Suppressor macrophage treated with lipopolysaccharide for 4 hours (primary cell): ENCODE measurements at regions not wholly inside any gene's neighbourhood (a gene's known extent, or its start where the extent isn't known, plus 50 kb on each side); places are given as distances from the start of the nearest gene placed in this dataset.
"Not testable (repeated sequence)": the region's sequence is repeated elsewhere in the genome, so short reads cannot be mapped to it uniquely, and the experiment has no call there.

Experiments
- DNase-seq: peaks from one replicate; pipeline ENCODE4 v3.0.0-alpha.2; 2020

DNA sequence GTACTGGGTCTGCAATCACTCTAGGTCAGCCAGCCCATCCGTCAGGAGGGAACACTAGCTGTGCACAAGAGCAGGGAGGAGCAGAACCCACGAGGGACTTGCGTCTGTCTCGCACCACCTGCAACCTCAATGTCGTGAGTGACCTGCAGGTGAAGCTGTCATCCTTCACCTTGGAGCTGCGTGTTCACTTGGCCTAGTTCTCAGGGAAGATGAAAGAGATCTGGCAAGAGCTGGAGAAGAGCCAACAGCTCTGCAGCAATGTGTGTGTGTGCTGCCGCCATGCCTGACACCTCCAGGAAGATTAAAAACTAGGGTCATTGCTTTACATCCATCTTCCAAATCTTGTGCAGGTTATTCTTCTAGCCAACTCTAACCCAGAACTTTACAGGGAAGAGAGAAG, 117.6 kb upstream of the MRI1 start:
- no peak for DNase-seq

DNA sequence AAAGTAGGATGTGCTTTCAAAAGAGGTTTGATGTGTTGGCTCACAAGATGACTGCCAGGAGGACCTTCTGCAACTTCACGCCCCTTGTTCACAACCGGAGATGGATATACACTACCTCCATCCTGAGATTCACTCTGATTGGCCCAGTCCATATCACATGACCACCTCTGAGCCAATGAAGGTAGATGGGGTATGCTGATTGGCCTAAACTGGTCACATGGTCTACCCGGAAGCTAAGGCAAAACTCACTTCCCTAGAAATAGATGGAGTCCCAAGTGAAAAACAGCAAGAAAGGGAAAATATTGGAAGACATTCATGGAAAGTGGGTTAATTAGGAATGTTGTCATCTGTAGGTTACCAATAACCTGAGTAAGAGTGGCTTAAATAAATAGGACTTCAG, 119.7 kb upstream of the MRI1 start:
- no peak for DNase-seq

DNA sequence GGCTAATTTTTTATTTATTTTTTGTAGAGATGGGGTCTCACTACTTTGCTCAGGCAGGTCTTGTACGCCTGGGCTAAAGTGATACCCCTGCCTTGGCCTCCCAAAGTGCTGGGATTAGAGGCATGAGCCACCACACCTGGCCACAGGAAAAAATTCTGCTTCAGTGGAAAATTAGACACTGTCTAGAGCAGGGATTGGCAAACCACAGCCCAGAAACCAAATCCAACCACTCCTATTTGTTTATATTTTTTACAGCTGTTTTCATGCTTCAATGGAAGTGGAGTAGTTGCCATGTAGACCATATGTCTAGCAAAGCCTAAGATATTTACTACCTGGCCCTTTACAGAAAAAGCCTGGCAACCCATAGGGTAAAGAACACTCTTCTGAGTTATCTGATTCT, 123.7 kb upstream of the MRI1 start:
- no peak for DNase-seq

DNA sequence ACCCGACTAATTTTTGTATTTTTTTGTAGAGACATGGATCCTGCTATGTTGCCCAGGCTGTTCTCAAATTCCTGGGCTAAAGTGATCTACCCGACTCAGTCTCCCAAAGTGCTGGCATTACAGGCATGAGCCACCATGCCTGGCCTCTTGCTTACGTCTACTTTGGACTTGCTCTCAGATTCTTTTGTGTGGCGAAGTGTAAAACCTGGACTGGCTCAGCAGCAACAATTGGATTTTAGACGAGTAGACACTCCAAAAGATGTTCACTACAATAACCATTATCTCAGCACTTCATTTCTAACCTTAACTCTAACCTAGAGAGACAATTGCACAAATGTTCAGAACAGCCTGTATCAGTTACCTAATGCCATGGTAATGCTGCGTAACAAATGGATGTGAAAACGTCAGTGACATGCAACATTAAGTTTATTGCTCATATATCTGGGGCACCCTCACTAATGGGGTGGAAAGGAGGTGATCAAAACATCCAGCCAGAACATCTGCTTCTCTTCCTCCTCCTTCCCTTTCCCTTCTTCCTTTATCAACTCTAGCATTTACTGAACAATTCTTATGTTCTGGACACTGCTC, 124.9 kb upstream of the MRI1 start:
- DNase-seq: no peak

DNA sequence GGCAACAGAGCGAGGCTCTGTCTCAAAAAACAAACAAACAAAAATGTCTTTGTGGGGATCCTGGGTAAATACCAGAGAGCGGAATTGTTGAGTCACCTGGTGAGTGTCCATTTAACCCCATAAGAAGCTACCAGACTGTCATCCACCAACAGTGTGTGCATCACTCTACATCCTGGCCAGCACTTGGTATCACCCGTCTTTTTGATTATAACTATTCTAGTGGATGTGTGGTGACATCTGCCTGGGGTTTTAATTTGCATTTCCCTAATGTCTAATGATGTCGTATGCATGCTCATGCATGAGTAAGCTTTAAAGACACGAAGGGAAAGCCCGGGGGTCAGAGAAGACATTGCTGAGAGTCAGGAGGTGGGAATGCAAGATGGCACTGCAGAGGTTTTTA, 126.7 kb upstream of the MRI1 start:
- DNase-seq: peak; percentile 42

DNA sequence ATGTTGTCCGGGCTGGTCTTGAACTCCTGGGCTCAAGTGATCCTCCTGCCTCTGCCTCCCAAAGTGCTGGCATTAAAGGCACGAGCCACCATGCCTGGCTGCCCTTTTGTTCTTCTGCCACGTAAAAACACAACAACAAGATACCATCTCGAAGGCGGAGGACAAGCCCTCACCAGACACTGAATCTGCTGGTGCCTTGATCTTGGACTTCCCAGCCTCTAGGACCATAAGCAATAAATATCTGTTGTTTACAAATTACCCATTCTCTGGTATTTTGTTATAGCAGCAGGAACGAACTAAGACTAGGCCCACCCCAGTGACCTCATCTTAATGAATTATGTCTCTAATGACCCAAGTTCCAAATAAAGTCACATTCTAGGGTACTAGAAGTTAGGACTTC, 128.4 kb upstream of the CACNA1A start:
- DNase-seq: no peak

DNA sequence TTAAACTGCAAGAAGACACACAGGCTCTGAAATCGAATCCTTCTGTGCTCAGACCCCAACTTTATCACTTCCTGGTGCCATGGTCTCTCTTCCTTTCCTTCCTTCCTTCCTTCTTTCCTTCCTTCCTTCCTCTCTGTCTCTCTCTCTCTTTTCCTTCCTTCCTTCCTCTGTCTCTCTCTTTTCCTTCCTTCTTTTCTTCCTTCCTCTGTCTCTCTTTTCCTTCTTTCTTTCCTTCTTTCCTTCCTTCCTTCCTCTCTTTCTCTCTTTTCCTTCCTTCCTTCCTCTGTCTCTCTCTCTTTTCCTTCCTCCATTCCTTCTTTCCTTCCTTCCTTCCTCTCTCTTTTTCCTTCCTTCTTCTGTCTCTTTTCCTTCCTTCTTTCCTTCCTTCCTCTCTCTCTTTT, 127.2 kb upstream of the CACNA1A start:
- DNase-seq: no peak

DNA sequence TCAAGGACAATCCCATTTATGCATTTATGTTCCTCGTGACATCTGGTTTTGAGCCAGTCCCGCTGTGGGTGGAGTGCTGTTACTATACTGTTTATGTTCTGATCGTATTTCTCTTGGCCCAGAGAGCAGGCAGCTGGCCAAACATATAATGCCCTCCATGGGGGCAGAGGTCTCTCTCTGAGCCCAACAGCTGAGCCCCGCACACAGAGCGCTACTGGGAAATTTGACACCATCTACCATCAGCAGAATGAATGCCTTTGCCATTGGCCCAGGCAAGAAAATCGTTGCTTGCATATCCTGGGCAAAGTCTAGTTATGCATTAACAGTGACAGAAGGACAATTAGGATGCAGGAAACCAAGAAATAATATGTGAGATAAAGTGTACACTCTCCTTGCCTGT, 126.8 kb upstream of the CACNA1A start:
- no peak for DNase-seq

DNA sequence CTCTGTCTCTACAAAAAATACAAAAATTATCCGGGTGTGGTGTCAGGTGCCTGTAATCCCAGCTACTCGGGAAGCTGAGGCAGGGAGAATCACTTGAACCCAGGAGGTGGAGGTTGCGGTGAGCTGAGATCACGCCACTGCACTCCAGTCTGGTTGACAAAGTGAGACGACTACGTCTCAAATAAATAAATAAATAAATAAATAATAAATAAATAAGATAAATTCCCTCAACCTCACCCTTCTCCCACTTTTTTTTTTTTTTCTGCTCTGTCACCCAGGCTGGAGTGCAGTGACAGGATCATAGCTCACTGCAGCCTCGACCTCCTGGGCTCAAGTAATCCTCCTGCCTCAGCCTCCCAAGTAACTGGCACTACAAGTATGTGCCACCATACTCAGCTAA, 125.9 kb upstream of the CACNA1A start:
- not testable (repeated sequence) for DNase-seq

DNA sequence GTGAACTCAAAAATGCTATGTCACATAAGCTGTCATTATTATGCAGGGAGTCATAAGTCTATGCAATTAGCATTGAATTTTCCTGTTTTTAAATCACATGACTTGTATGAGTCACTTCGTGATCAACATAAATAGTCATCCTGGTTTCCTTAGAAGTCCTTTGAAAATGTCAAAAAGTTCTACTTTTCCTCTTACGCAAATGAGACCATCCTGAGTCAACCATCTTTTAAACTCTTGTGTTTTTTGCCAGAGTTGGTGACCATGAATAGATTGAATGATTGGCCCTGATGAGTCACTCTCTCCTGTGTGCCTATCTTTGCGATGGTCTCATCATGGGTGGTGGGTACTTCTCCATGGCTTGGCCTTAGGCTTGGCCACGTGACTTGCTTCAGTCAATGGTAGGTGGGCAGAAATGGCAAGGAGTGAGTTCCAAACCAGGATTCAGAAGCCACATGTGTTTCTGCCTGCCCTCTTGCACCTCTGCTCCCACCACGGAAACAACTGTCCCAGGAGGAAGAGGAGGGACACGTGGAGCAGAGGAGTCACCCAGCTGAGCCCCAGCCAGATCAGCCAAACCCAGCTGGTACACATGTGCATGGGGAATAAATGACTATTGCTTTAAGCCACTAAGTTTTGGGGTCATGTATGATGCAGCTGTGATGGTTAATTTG, 123.5 kb upstream of the CACNA1A start:
- DNase-seq: peak; percentile 73

DNA sequence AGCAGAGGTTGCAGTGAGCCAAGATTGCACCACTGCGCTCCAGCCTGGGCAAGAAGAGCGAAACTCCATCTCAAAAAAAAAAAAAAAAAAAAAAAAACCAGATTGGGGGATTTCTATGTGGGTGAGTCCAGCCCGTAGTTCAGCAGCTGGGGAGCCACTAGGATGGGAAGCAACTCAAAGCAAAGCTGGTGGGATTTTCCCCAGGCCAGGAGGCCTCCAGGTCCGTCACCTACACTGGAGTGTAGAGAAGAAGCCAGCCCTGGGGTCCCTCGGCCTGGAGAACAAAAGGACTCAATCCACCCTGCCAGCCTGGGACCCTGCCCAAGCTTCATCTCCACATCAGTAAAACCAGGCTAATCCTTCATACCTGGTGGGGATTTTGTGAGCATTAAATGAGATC, 121.3 kb upstream of the CACNA1A start:
- no peak for DNase-seq

DNA sequence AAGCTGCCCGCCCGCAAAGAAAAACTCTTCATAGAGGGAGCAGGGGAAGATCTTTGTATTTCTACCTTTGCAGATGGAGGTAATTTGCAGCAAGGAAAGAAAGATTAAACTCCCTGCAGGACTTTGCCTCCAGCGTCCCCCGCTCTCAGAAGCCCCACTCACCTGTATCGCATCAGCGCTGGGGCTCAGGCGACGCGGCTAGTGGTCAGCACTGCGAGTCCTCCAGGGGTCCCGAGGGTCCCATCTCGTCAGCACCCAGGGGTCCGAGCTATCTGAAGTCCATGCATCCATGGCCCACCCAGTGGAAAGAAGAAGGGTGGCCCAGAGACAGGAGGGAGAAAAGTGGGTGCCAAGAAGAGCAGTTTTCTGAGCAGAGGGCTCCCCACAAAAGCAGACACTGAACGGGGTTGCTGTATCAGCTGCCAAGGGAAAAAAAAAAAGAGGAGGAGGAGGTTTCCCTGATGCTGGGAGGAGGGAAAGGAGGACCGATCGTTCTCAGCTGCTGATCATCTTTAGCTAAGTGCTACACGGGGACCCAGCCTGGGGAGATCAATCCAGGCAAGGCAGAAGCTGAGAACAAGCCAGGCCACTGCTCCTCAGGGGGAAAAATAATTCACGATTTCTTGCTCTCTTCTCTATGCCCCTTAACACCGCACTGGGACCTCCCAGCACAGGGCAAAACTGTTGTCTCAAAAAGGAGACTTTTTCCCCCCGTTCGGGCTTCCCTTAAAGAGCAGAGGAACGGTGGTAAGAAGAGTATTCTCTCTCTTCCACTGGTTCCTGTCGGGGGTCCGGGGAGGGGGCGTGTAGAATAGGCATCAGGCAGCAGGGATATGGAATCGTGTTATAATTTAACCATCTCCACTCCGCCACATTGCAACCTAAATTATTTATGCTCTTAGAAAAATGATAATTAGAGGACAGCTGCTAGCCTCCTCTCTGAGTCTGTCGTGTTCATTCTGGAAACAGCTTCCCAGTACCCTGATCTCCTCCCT, 117.7 kb upstream of the CACNA1A start:
- no peak for DNase-seq

DNA sequence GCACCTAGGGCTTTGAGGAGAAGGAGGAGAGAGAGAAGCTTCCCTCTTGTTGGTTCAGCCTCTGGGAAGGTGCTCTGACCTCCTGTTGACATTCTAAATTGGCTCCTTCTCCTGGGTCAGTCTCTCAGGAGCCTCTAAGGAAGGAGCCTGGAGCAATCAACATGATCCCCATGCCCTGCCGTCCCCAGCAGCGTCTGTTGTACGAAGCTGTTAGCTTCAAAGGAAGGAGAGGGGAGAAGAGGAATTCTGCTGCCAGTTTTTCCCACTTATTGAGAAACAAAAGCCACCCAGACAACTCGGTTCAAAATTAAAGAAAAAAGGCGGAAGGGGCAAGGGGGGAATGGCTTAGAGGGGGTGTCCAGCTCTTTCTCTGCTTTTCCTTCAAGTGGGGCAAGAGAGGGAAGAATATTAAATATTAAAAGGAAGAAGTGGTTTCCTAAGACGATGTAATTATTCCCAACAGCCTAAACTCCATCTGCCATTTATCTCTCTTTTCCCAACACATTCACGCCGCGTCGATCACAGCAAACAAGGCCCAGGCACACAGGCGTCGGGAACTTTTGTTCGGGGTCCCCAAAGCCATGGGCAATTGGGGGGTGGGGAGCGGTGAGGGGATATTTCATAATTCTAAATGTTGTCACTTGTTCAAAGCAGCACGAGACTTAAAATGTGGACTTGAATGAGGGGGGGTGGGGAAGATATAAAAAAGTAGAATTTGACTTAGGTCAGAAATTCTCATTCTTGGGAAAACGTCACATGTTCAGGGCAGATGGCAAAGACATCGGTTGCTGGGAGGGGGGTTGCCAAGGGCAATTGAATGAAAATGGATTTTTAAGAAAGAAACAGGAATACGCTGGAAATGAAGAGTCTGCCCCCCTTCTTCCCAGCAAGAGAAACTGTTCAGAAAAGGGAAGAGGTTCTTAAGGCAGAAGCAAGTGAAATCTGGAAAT, 116.8 kb upstream of the CACNA1A start:
- DNase-seq: no peak

DNA sequence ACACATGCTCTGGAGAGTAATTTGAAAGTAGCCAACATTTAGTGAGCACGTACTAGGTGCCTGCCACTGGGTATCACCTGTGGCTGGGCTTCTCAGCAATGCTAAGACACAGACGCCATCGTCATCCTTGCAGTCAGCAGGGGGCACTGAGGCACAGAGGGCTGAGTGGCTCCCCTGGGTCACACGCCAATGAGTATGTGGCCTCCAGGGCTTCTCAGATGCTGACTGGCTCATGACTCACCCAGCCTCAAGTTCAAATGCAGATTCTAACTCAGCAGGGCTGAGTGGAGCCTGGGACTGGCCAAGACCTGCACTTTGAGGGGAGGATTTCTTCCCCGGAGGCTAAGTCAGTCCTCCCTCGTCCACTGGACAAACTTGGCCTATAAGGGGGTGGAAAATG, 115.1 kb upstream of the CACNA1A start:
- DNase-seq: peak; percentile 46

DNA sequence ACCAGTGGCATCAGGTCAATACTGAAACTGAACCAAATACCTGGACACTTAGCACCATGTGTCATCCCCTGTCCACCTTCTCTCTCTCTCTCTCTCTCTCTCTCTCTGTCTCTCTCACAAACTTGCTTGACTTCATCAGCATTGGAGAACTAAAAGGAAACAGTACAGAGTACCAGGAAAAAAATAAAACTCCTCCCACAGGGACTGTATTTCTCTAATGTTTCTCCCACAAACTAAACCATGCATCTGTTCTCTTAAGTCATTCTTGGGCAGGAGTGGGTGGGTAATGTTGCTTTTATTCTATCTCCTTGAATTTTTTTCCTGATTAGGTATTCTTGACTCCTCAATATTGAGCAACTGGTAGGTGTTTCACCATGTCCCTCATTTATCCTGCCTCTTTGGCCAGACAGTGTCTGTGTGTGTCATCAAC, 112.9 kb upstream of the CACNA1A start:
- no peak for DNase-seq

DNA sequence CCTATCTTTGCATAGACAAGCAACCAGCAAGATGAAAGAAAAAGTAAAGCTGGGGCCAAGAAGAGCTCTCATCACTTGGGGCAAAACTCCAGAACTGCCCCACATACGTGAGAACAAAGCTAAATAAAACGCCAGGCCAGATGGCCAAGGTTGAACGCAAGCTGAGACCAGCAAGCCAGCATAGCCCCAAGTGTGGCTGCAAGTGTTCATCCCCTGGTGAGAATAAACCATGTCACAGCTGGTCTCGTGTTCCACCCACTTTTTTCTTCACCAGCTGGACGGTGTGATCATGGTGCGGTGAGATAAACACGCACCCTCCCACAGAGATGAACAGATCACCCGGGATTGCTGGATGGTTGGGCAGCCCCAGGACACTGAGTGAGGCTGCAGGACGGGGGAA, 109.6 kb upstream of the CACNA1A start:
- DNase-seq: no peak

DNA sequence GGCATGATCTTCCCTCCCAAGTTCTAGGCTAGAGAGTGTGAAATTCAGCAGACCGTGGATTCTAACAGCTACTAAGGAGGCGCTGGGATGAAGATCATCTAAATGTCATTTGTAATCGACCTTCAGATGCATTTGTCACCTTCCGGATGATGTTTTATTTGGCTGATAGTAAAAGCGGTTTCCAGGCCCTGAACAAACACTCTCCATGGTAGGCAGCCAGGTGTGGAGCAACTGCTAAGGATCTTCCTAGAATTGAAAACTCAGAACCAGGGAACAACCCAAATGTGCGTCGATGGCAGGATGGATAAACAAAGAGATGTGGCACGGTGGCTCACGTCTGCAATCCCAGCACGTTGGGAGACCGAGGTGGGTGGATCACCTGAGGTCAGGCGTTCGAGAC, 107.2 kb upstream of the CACNA1A start:
- no peak for DNase-seq

DNA sequence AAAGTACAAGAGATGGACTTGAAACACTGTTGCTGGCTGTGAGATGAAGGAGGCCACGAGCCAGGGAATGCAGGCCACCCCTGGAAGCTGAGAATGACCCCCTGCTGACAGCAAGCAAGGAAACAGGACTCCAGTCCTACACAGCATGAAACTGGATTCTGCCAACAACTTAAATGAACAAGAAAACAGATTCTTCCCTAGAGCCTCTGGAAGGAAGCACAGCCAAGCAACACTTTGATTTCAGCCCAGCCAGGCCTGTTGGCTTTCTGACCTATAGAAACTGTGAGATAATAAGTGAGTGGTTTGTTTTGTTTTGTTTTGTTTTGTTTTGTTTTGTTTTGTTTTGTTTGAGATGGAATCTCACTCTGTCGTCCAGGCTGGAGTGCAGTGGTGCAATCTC, 105.3 kb upstream of the CACNA1A start:
- no peak for DNase-seq

DNA sequence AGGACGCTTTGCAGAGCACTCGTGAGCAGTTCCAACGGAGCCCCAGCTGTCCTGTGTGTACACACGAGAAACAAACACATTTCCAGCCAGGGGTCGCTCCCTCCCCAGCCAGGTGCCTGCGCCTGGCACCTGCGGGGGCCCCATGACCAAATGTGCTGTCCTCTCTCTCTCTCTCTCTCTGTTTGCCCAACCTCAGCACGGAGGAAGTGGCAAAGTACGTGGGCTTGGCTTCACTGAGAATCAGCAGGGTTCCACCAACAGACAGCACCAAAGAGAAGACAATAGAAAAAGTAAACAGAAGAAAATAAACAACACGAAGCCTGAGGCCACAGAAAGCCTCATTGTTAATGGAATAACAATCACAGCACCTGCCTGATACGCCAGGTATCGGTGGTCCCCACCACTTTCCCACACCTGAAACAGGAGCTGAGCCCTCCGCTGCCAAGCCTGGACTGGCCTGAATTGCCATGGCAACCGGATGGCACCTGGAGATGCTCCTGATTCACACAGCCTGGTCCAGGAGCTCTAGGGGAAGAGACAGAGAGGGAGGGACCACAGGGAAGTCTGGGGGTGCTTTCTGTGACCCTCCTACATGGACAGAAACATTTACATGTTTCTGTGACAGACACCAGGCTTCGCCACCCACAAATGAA, 103.9 kb upstream of the CACNA1A start:
- DNase-seq: no peak

DNA sequence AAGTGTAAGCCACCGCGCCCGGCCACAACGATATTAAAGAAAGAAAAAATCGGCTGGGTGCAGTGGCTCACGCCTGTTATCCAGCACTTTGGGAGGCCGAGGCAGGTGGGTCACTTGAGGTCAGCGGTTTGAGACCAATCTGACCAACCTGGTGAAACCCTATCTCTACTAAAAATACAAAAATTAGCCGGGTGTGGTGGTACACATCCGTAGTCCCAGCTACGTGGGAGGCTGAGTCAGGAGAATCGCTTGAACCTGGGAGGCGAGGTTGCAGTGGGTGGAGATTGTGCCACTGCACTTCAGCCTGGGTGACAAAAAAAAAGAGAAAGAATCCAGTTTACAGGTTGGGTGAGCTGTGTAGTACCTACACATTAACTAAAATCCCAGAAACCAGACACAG, 99.9 kb upstream of the CACNA1A start:
- DNase-seq: no peak

DNA sequence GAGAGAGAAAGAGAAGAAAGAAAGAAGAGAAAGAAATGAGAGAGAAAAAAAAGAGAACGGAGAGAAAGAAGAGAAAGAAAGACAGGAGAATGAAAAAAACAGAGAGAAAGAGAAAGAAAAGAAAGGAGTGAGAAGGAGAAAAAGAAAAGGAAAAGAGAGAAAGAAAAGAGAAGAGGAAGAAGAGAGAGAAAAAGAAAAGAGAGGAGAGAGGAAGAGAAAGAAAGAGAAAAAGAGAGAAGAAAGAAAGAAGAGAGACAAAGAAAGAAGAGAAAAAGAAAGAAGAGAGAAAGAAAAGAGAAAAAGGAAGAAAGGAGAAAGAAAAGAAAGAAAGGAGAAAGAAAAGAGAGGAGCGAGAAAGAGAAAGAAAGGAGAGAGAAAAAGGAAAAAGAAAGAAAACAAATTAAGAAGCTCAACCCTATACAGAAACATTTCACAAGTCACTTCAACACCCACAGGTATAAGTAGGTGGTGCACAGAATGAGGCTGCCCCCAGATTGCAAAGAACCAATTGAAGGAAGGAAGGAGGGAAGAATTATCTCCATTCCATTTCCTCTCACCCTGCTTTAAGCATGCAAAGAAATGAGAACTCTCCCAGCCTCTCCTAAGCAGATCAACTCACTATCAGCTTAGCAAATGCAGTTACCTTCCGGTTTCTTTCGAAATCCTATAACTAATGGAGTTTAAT, 98.8 kb upstream of the CACNA1A start:
- DNase-seq: no peak

DNA sequence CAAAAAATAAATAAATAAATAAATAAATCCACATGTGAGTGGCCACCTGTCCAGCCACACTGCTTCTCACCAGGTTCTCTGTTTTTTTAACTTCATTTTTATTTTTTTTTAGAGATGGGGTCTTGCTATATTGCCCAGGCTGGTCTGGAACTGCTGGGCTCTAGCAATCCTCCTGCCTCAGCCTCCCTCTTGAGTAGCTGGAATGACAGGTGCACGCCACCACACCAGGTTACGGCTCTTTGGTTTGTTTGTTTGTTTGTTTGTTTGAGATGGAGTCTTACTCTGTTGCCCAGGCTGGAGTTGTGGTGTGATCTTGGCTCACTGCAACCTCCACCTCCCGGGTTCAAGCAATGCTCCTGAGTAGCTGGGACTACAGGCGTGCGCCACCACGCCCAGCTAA, 94.5 kb upstream of the CACNA1A start:
- no peak for DNase-seq
